GM23338 (cell line): ENCODE measurements at regions not wholly inside any gene's neighbourhood (a gene's known extent, or its start where the extent isn't known, plus 50 kb on each side); places are given as distances from the start of the nearest gene placed in this dataset.
"Not testable (repeated sequence)": the region's sequence is repeated elsewhere in the genome, so short reads cannot be mapped to it uniquely, and the experiment has no call there.

Experiments
- ATAC-seq: fragments of 200-7000 bp; cut with Tn5 transposase; 3 replicates; pipeline ENCODE4 v1.9.1; 2020
- DNase-seq: peaks from one replicate; pipeline ENCODE4 v3.0.0-alpha.2; 2015; ENCODE audit warnings: low spot score
- H2AFZ ChIP-seq: fragments of 200-600 bp; sonication (generic); 2 replicates; pipeline ENCODE4 v1.8.0; 2016; ENCODE audit warnings: antibody characterized with exemption, mild to moderate bottlenecking, moderate library complexity
- H3F3A ChIP-seq: fragments of 200-600 bp; sonication (generic); replicated peaks from 2 replicates; pipeline ENCODE4 v1.8.0; 2017; ENCODE audit warnings: antibody characterized with exemption, mixed run types, low read depth
- H3K27ac ChIP-seq: fragments of 200-600 bp; sonication (generic); 2 replicates; pipeline ENCODE4 v1.6.1; 2016; ENCODE audit warnings: low read depth
- H3K27me3 ChIP-seq: fragments of 200-600 bp; sonication (generic); 2 replicates; pipeline ENCODE4 v1.8.0; 2016; ENCODE audit warnings: mild to moderate bottlenecking, mixed run types, moderate library complexity; ENCODE audit not compliant: insufficient read depth
- H3K36me3 ChIP-seq: fragments of 200-600 bp; sonication (generic); 2 replicates; pipeline ENCODE4 v1.8.0; 2016; ENCODE audit warnings: mild to moderate bottlenecking; ENCODE audit not compliant: insufficient read depth
- H3K4me1 ChIP-seq: fragments of 200-600 bp; sonication (generic); 2 replicates; pipeline ENCODE4 v1.8.0; 2016; ENCODE audit warnings: mild to moderate bottlenecking, moderate library complexity; ENCODE audit not compliant: insufficient read depth
- H3K4me2 ChIP-seq: fragments of 200-600 bp; sonication (generic); 2 replicates; pipeline ENCODE4 v1.7.1; 2017; ENCODE audit warnings: mixed run types
- H3K4me3 ChIP-seq: fragments of 200-600 bp; sonication (generic); 2 replicates; pipeline ENCODE4 v1.6.1; 2016; ENCODE audit warnings: mixed run types
- H3K79me2 ChIP-seq: fragments of 200-600 bp; sonication (generic); replicated peaks from 2 replicates; pipeline ENCODE4 v1.8.0; 2017; ENCODE audit warnings: mild to moderate bottlenecking; ENCODE audit not compliant: insufficient read depth
- H3K9me2 ChIP-seq: fragments of 200-600 bp; sonication (generic); 2 replicates; pipeline ENCODE4 v1.8.0; 2017; ENCODE audit not compliant: insufficient read depth
- H4K20me1 ChIP-seq: fragments of 200-600 bp; sonication (generic); replicated peaks from 2 replicates; pipeline ENCODE4 v1.8.0; 2017; ENCODE audit warnings: mild to moderate bottlenecking; ENCODE audit not compliant: insufficient read depth
- H3K27ac Mint-ChIP-seq: 2 replicates; pipeline ENCODE4 v1.8.0; 2020; ENCODE audit warnings: inconsistent platforms, mild to moderate bottlenecking, moderate library complexity, mixed read lengths
- H3K27me3 Mint-ChIP-seq: 3 replicates; pipeline ENCODE4 v1.8.0; 2022; ENCODE audit warnings: low read depth, mild to moderate bottlenecking, moderate library complexity, mixed read lengths, inconsistent platforms; ENCODE audit not compliant: insufficient read depth, poor library complexity
- H3K36me3 Mint-ChIP-seq: 3 replicates; pipeline ENCODE4 v1.8.0; 2021; ENCODE audit warnings: low read depth, mild to moderate bottlenecking, inconsistent platforms, moderate library complexity, mixed read lengths
- H3K4me1 Mint-ChIP-seq: 3 replicates; pipeline ENCODE4 v1.8.0; 2020; ENCODE audit warnings: mild to moderate bottlenecking, inconsistent platforms, mixed read lengths
- H3K4me3 Mint-ChIP-seq: 3 replicates; pipeline ENCODE4 v1.8.0; 2021; ENCODE audit warnings: moderate library complexity, mild to moderate bottlenecking, inconsistent platforms, mixed read lengths
- H3K9me3 Mint-ChIP-seq: 3 replicates; pipeline ENCODE4 v1.8.0; 2020; ENCODE audit warnings: moderate library complexity, mild to moderate bottlenecking, inconsistent platforms, mixed read lengths
- CTCF ChIP-seq, 2 experiments: fragments of 200-600 bp in 1 of 2; sonication (generic) in 1 of 2; conservative IDR thresholded peaks; 2 replicates each; pipeline versions ENCODE4 v1.5.1 to v1.6.1; 2016 to 2017; ENCODE audit warnings: antibody characterized with exemption in 2 of 2, low read depth in 2 of 2, mild to moderate bottlenecking in 2 of 2, moderate library complexity in 1 of 2
- EZH2phosphoT487 ChIP-seq: fragments of 200-600 bp; sonication (generic); IDR thresholded peaks from one replicate; pipeline ENCODE4 v1.8.1; 2018; ENCODE audit warnings: antibody characterized with exemption; ENCODE audit not compliant: unreplicated experiment
- JUNB ChIP-seq: IDR thresholded peaks from one replicate; pipeline ENCODE4 v1.6.1; 2016; ENCODE audit warnings: antibody characterized with exemption; ENCODE audit not compliant: unreplicated experiment
- NANOG ChIP-seq: IDR thresholded peaks from 2 replicates; pipeline ENCODE4 v1.6.1; 2016; ENCODE audit warnings: antibody characterized with exemption, borderline replicate concordance
- STAT1 ChIP-seq: IDR thresholded peaks from one replicate; pipeline ENCODE4 v1.6.1; 2016; ENCODE audit warnings: antibody characterized with exemption; ENCODE audit not compliant: unreplicated experiment
- ZNF114 ChIP-seq: fragments of 250-450 bp; sonication (Bioruptor Pico); IDR thresholded peaks from 2 replicates; pipeline ENCODE4 v1.5.0; 2020; ENCODE audit warnings: mild to moderate bottlenecking, moderate library complexity
- ZNF331 ChIP-seq: fragments of 250-450 bp; sonication (Bioruptor Pico); IDR thresholded peaks from 2 replicates; pipeline ENCODE4 v1.5.0; 2020; ENCODE audit warnings: low read depth, mild to moderate bottlenecking, moderate library complexity
- ZNF462 ChIP-seq: fragments of 250-450 bp; sonication (Bioruptor Pico); IDR thresholded peaks from 2 replicates; pipeline ENCODE4 v1.5.0; 2020; ENCODE audit warnings: mild to moderate bottlenecking, moderate library complexity

GRCh38 chr10:36734590-36734989, 390.8 kb upstream of the ANKRD30A start:
- H3K36me3 Mint-ChIP-seq, H3K27ac Mint-ChIP-seq: not testable (repeated sequence)

GRCh38 chr10:36730316-36730715, 395.1 kb upstream of the ANKRD30A start:
- peaks cover 5% of the 10 kb centered on the region for H3K4me1 ChIP-seq
- no peak overlapping the region for H3K4me2 ChIP-seq
- Mint-ChIP-seq H3K27me3 (peaks cover 2% of the 10 kb centered on the region), H3K36me3 (peaks cover 2% of the 10 kb centered on the region; the same call in 1 of the 3 replicates), H3K27ac (no peak overlapping the region), H3K4me3 (no peak overlapping the region), H3K9me3 (peaks cover 12% of the 10 kb centered on the region), H3K4me1 (peaks cover 10% of the 10 kb centered on the region)
- H3K9me2 ChIP-seq: no peaks in the 10 kb centered on the region
- H3F3A ChIP-seq: no peaks in the 10 kb centered on the region
- H3K27ac ChIP-seq: no peak overlapping the region
- H3K27me3 ChIP-seq: no peaks in the 10 kb centered on the region
- no peak overlapping the region for H3K4me3 ChIP-seq
- DNase-seq (no peak), ATAC-seq (no peak)
- H4K20me1 ChIP-seq: no peaks in the 10 kb centered on the region
- H3K36me3 ChIP-seq: no peaks in the 10 kb centered on the region
- H3K79me2 ChIP-seq: no peaks in the 10 kb centered on the region
- H2AFZ ChIP-seq: no peak overlapping the region
- TF ChIP-seq ZNF462 (CRISPR knock-in tag) (no peak), EZH2phosphoT487 (no peak), ZNF114 (CRISPR knock-in tag) (no peak), ZNF331 (CRISPR knock-in tag) (no peak), NANOG (no peak), STAT1 (no peak), CTCF (conservative IDR thresholded peaks at IDR 0.05; ENCODE audit: low read depth in 2 of 2) (no peak), JUNB (no peak)

More at GRCh38 chr10:36734590-36734989, 390.8 kb upstream of the ANKRD30A start:
- H3K9me2 ChIP-seq, H3F3A ChIP-seq, H3K27me3 Mint-ChIP-seq, H3K27ac ChIP-seq, H3K4me3 Mint-ChIP-seq, H4K20me1 ChIP-seq, H3K4me1 Mint-ChIP-seq, H3K4me2 ChIP-seq, H3K4me1 ChIP-seq, H3K79me2 ChIP-seq, DNase-seq, H3K4me3 ChIP-seq, H3K27me3 ChIP-seq, H2AFZ ChIP-seq, H3K36me3 ChIP-seq, ATAC-seq: not testable (repeated sequence)
- H3K9me3 Mint-ChIP-seq: peaks cover 15% of the 10 kb centered on the region
